Urinary bladder (tissue), 3 donors: ENCODE measurements at regions not wholly inside any gene's neighbourhood (a gene's known extent, or its start where the extent isn't known, plus 50 kb on each side); places are given as distances from the start of the nearest gene placed in this dataset.

Experiments
- DNase-seq: peaks from one replicate; pipeline ENCODE4 v3.0.0-alpha.2; 2015; ENCODE audit errors: extremely low spot score
- H3K27ac ChIP-seq: one replicate; pipeline ENCODE4 v1.5.1; 2013; ENCODE audit warnings: low read depth, mild to moderate bottlenecking, moderate library complexity
- H3K36me3 ChIP-seq: one replicate; pipeline ENCODE4 v1.6.1; 2013; ENCODE audit warnings: mild to moderate bottlenecking, moderate library complexity; ENCODE audit not compliant: insufficient read depth
- H3K4me1 ChIP-seq: one replicate; pipeline ENCODE4 v1.6.1; 2013; ENCODE audit warnings: mild to moderate bottlenecking, moderate library complexity; ENCODE audit not compliant: insufficient read depth
- H3K4me3 ChIP-seq: one replicate; pipeline ENCODE4 v1.5.1; 2013; ENCODE audit warnings: low read depth, low read length
- WGBS: extraction: QIAGEN DNeasy Blood & Tissue Kit; methylation state at CpG from one replicate; pipeline ENCODE4 v1.1.7; 2013; 5-methylcytosine and 5-hydroxymethylcytosine counted together
- donor health status: healthy with polysubstance abuse.
- donor health status: healthy.

DNA sequence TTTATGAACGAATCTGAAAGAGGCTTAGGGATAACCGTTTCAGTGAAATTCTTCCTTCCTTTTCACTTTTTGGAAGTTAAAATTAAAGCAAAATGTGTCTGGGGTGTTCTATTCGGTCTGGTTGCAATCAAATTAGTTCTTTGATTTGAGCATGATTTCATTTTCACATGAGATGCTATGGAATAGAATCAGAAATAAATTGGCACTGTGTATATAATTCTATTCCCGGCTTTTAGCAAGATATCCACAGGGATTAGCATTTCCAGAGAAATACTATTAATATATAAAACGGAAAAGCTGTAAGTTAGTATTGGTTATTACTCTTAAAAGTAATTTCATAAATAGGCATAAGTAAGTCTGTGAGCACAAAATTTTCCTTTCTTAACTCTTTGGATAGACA is 1676.8 kb upstream of the PCDH7 start:
- WGBS: 83% methylated on average over 5 of the region's 5 CpGs
- DNase-seq: no peak
- peaks cover 1% of the 10 kb centered on the region for H3K36me3 ChIP-seq
- no peaks in the 10 kb centered on the region for H3K4me1 ChIP-seq
- no peak overlapping the region for H3K4me3 ChIP-seq
- H3K27ac ChIP-seq: no peak overlapping the region

DNA sequence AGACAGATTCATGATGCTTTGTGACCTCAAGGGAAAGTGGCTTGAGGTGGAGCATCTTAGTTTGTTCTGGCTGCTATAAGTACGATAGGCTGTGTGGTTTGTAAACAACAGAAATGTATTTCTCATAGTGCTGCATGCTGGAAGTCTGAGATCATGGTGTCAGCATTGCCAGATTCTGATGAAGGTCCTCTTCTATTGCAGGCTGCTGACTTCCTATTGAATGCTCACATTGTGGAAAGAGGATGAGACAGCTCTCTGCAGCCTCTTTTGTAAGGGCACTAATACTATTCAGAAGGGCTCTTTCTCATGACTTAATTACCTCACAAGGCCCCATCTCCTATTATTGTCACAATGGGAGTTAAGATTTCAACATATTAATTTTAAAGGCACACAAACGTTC is 1674.0 kb upstream of the PCDH7 start:
- Histone ChIP-seq H3K27ac (no peak overlapping the region), H3K4me3 (no peak overlapping the region), H3K4me1 (no peaks in the 10 kb centered on the region), H3K36me3 (peaks cover 1% of the 10 kb centered on the region)
- 30% methylated on average over 2 of the region's 2 CpGs for WGBS
- DNase-seq: no peak

DNA sequence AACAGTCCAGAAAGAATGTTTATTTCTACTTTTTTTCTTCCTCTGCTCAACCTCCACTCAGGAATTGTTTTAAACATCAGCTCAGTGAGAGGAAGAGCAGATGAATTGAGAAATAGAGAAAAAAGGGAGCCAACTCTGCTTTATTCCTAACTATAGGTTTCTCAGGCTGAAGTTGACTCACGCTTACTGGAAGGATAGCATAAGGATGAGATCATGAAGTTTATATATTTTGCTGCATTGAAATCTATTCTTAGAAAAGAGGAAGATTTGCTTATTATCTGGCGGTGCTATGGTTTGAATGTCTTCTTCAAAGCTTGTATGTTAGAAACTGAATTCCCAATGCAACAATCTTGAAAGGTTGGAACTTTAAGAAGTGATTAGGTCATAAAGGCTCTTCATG is 1673.4 kb upstream of the PCDH7 start:
- H3K27ac ChIP-seq: no peak overlapping the region
- no peak for DNase-seq

DNA sequence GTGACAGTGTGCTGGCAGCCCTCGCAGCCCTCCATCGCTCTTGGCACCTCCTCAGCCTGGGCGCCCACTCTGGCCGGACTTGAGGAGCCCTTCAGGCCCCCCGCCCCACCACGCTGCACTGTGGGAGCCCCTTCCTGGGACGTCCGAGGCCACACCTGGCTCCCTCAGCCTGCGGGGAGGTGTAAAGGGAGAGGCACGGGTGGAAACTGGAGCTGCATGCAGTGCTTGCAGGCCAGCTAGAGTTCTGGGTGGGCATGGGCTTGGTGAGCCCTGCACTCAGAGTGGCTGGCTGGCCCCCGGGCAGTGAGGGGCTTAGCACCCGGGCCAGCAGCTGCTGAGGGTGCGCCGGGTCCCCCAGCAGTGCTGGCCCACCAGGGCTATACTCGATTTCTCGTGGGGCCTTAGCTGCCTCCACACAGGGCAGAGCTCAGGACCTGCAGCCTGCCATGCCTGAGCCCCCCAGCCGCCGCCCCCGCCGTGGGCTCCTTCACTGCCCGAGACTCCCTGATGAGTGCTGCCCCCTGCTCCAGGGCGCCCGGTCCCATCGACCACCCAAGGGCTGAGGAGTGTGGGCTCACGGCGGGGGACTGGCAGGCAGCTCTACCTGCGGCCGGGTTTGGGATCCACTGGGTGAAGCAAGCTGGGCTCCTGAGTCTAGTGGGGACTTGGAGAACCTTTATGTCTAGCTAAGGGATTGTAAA is 1672.7 kb upstream of the PCDH7 start:
- no peak for DNase-seq
- Histone ChIP-seq H3K4me3 (no peak overlapping the region), H3K36me3 (peaks cover 1% of the 10 kb centered on the region), H3K4me1 (no peaks in the 10 kb centered on the region), H3K27ac (no peak overlapping the region)
- 95% methylated on average over 28 of the region's 28 CpGs for WGBS

More for the DNA sequence above, 1673.4 kb upstream of the PCDH7 start:
- Histone ChIP-seq H3K4me3 (no peak overlapping the region), H3K4me1 (no peaks in the 10 kb centered on the region), H3K36me3 (peaks cover 1% of the 10 kb centered on the region)
- WGBS: 39% methylated on average over 2 of the region's 2 CpGs

DNA sequence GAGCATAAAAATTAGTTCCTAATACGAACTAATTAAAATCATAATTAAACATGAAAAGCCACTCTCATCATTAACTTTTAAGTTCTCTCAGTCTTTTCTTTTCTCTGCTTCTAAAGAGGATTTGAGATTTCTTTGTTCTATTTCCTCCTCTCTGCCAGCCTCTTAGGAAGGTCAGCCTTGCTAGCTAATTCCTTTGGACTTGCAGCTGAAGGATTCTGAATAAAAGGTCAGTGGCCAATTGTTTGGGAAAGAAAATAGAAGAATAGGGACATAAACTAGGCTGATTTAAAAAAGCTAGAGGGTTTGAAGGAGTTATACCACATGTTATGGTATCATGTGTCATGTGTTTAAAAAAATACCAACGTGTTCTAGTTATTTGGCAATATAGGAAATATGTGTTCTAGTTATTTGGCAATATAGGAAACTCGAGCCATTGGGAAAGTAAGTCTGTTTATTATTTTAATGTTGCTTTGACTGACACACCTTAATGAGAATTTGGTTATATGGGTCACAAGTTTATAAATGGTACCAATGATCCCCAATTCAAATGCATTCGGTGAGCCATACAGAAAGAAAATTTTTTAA is 1668.7 kb upstream of the PCDH7 start:
- 72% methylated on average over 4 of the region's 4 CpGs for WGBS
- Histone ChIP-seq H3K27ac (no peak overlapping the region), H3K4me1 (no peaks in the 10 kb centered on the region), H3K4me3 (no peak overlapping the region), H3K36me3 (peaks cover under 1% of the 10 kb centered on the region)
- DNase-seq: no peak

DNA sequence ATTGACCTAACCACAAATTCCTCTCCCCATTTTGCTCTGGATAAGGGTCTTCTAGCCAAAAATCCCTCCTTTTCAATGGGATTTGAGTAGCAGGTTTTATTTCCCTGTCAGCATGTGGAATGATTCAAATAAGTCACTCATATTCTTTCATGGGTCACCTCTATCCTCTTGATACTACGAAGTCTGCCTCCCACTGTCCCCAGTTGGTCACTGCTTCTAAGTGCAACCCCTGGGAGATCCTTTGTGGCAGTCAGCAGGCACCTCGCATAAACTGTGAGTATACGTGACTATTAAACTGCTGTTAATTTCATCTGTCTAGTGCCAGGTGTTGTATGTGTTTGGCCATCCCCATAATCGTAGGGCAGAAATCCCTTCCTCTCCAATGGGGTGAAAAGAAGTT is 1667.9 kb upstream of the PCDH7 start:
- H3K4me3 ChIP-seq: no peak overlapping the region
- no peak for DNase-seq
- no peaks in the 10 kb centered on the region for H3K36me3 ChIP-seq
- no peak overlapping the region for H3K27ac ChIP-seq
- WGBS: 80% methylated on average over 4 of the region's 4 CpGs
- no peaks in the 10 kb centered on the region for H3K4me1 ChIP-seq

DNA sequence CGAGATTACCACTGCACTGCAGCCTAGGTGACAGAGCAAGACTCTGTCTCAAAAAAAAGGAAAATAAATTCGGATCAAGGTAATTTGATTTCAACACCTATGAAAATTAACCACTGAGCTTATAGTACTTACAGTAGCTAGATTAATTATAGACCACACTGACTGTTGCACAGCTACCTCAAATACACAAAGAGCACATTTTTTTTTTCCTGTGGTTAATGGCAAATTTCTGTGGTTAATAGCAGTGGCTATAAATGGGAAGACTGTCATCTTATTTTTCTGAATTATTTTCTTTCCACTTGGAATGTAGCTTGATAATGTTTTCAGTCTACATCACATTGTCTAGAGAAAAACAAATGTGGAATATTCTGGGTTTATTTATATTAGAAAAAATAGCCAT is 1661.6 kb upstream of the PCDH7 start:
- H3K36me3 ChIP-seq: no peaks in the 10 kb centered on the region
- no peak for DNase-seq
- WGBS: 83% methylated on average over 2 of the region's 2 CpGs
- H3K27ac ChIP-seq: no peak overlapping the region
- no peaks in the 10 kb centered on the region for H3K4me1 ChIP-seq
- H3K4me3 ChIP-seq: no peak overlapping the region

DNA sequence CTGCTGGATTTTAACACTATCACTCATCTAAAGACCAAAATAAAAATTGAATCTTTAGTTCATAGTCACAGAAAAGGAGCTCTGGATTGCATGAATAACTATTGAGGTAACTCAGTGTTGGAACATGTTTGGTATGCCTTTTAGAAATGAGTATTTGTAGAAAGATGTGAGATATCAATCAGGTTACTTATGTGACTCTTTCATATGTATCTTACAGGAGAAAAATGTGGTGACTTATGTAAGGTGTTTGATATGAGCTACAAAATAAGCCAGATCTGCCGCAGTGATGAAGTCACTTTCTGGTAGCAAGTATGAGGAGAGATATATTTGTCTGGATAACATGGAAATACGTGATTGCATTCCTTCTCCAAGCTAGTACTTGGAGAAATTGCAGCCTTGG is 1653.3 kb upstream of the PCDH7 start:
- Histone ChIP-seq H3K36me3 (no peaks in the 10 kb centered on the region), H3K4me3 (no peak overlapping the region), H3K4me1 (no peaks in the 10 kb centered on the region), H3K27ac (no peak overlapping the region)
- no peak for DNase-seq
- WGBS: 70% methylated on average over 2 of the region's 2 CpGs

DNA sequence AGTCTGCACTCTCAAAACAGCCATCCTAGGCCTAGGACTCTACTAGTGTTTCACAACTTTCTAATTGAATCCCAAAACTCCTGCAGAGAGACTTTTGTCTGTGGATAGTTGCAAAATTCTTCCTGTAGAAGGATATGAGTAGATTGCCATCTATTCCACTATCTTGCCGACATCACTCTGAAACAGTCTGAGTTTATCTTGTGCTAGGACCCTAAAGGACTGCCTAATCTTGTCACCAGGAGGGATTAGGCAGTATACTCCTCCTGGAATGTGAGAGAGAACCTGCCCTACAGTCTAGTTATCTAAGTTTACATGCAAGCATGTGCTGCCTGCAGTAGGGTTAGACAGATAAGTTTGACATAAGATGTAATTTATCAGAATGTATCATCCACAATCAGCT is 1646.6 kb upstream of the PCDH7 start:
- no peak for DNase-seq
- no peaks in the 10 kb centered on the region for H3K4me1 ChIP-seq
- H3K36me3 ChIP-seq: no peaks in the 10 kb centered on the region
- H3K27ac ChIP-seq: no peak overlapping the region
- H3K4me3 ChIP-seq: no peak overlapping the region
- WGBS: 65% methylated on average over 1 of the region's 1 CpG

DNA sequence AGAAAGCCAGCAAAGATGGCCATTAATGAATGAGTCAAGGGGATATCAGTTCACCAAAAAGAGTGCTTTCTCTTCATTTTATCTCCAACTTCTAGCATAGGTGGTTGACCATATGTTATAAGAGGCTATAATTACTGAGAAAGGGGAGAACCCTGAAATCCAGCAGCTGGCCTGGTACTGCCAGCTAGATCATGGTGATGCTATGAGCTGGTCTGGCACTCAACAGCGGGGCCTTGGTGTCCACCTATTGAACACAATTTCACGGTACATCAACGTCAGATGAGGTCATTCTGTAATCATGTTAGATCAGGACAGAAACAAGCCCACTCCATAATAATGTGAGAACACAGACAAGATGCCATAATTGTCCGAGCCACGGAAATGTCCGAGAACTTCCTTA is 1644.8 kb upstream of the PCDH7 start:
- Histone ChIP-seq H3K4me3 (no peak overlapping the region), H3K4me1 (no peaks in the 10 kb centered on the region), H3K36me3 (no peaks in the 10 kb centered on the region), H3K27ac (no peak overlapping the region)
- 81% methylated on average over 6 of the region's 6 CpGs for WGBS
- DNase-seq: no peak

DNA sequence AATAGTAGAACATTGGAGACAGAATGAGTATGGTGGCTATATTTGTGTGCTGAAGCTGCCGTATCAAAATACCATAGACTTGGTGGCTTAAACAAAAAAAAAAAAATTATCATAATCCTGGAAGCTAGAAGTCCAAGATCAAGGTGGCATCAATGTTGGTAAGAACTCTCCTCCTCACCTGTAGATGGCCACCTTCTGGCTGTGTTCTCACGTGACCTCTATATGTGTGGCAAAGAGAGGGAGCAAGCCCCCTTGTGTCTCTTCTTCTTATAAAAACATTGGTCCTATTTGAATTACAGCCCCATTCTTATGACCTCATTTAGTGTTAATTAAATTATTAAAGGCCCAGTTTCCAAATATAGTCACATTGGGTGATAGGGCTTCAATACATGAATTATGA is 1640.9 kb upstream of the PCDH7 start:
- WGBS: 94% methylated on average over 2 of the region's 2 CpGs
- no peaks in the 10 kb centered on the region for H3K36me3 ChIP-seq
- H3K4me1 ChIP-seq: no peaks in the 10 kb centered on the region
- no peak for DNase-seq
- no peak overlapping the region for H3K27ac ChIP-seq
- no peak overlapping the region for H3K4me3 ChIP-seq

DNA sequence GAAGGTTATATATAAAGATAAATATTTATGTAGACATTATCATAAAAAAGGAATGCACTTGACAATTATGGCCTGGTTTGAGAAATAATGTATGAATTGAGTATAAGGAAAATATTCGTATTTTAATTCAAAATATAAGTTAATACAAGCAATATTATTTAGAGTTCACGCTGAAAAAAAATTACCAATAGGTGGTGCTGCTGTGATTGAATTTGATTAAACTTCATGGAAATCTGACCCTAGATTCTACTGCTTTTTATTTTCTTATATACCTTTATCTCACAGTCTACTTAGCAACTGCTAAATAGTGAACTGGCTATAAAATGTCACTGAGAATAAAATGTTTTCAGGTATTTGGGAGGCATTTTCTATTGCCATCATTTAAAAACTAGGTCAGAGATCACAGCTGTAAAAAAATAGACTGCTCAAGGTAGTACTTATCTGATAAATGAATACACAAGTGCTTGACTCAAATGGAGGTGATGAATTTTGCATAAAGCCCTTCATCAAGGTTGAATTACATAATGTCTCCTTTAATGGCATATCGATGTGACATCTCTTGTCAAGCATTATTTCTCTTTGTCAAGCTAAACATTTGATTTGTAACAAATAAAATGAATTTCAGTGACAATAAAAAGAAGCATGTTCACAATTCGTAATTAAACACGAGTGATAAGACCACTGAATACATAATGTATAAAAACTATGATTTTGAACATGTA is 1638.8 kb upstream of the PCDH7 start:
- Histone ChIP-seq H3K36me3 (no peaks in the 10 kb centered on the region), H3K4me3 (no peak overlapping the region), H3K27ac (no peak overlapping the region), H3K4me1 (no peaks in the 10 kb centered on the region)
- no peak for DNase-seq
- 66% methylated on average over 5 of the region's 5 CpGs for WGBS

DNA sequence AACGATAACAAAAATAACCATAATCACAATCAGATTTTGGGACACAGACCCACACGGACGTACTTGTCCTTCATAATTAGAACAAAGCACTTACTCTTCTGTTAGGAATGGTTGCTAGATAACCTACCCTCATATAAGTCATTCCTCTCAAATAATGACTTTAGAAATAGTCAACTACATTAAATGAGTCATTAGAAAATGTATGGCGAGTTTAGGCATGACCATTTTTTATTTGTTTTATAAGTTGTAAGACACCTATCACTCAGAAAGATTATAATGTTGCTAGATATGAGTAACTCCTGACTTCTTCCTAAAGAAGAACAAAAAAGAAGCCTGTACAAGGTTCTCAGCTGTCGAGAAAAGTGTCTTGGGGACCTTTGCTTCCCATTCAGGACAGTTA is 1637.5 kb upstream of the PCDH7 start:
- no peak overlapping the region for H3K4me3 ChIP-seq
- WGBS: 74% methylated on average over 5 of the region's 5 CpGs
- H3K4me1 ChIP-seq: no peaks in the 10 kb centered on the region

DNA sequence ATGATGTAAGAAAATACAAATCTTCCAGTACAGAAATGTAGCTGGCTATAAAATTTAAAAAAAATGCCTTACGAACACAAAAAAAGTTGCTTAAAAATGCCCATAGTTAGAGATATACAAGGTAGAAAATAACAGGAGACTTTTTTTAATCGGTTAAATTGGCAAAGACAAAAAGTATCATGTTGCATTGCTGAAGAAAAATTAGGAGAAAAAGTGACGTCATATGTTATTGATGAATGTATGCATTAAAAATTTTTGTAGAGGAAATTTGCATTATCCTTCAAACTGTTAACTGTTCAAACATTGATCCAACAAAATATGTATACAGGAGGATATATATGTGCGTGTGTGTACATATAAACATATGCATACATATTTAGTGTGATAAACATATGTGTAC is 1634.4 kb upstream of the PCDH7 start:
- Histone ChIP-seq H3K27ac (no peak overlapping the region), H3K36me3 (no peaks in the 10 kb centered on the region), H3K4me3 (no peak overlapping the region), H3K4me1 (no peaks in the 10 kb centered on the region)
- no peak for DNase-seq
- 92% methylated on average over 4 of the region's 4 CpGs for WGBS

More for the DNA sequence above, 1637.5 kb upstream of the PCDH7 start:
- DNase-seq: no peak
- Histone ChIP-seq H3K36me3 (no peaks in the 10 kb centered on the region), H3K27ac (no peak overlapping the region)
